GM23338 (cell line): ENCODE measurements at regions not wholly inside any gene's neighbourhood (a gene's known extent, or its start where the extent isn't known, plus 50 kb on each side); places are given as distances from the start of the nearest gene placed in this dataset.
"Not testable (repeated sequence)": the region's sequence is repeated elsewhere in the genome, so short reads cannot be mapped to it uniquely, and the experiment has no call there.

ENCODE experiments used
- CTCF ChIP-seq, 2 experiments: fragments of 200-600 bp in 1 of 2; sonication (generic) in 1 of 2; conservative IDR thresholded peaks; 2 replicates each; pipeline versions ENCODE4 v1.5.1 to v1.6.1; 2016 to 2017; ENCODE audit warnings: antibody characterized with exemption in 2 of 2, low read depth in 2 of 2, mild to moderate bottlenecking in 2 of 2, moderate library complexity in 1 of 2
- EZH2phosphoT487 ChIP-seq: fragments of 200-600 bp; sonication (generic); IDR thresholded peaks from one replicate; pipeline ENCODE4 v1.8.1; 2018; ENCODE audit warnings: antibody characterized with exemption; ENCODE audit not compliant: unreplicated experiment
- JUNB ChIP-seq: IDR thresholded peaks from one replicate; pipeline ENCODE4 v1.6.1; 2016; ENCODE audit warnings: antibody characterized with exemption; ENCODE audit not compliant: unreplicated experiment
- TF ChIP-seq, protein P1 (sequence below): IDR thresholded peaks from one replicate; pipeline ENCODE4 v1.6.1; 2018; ENCODE audit warnings: antibody characterized with exemption; ENCODE audit not compliant: unreplicated experiment

GRCh38 chr16:29137461-29137860, 152.6 kb downstream of the LAT start:
- TF ChIP-seq CTCF (conservative IDR thresholded peaks at IDR 0.05; ENCODE audit: low read depth in 2 of 2); JUNB; EZH2phosphoT487: not testable (repeated sequence)
- TF ChIP-seq, protein P1, sequence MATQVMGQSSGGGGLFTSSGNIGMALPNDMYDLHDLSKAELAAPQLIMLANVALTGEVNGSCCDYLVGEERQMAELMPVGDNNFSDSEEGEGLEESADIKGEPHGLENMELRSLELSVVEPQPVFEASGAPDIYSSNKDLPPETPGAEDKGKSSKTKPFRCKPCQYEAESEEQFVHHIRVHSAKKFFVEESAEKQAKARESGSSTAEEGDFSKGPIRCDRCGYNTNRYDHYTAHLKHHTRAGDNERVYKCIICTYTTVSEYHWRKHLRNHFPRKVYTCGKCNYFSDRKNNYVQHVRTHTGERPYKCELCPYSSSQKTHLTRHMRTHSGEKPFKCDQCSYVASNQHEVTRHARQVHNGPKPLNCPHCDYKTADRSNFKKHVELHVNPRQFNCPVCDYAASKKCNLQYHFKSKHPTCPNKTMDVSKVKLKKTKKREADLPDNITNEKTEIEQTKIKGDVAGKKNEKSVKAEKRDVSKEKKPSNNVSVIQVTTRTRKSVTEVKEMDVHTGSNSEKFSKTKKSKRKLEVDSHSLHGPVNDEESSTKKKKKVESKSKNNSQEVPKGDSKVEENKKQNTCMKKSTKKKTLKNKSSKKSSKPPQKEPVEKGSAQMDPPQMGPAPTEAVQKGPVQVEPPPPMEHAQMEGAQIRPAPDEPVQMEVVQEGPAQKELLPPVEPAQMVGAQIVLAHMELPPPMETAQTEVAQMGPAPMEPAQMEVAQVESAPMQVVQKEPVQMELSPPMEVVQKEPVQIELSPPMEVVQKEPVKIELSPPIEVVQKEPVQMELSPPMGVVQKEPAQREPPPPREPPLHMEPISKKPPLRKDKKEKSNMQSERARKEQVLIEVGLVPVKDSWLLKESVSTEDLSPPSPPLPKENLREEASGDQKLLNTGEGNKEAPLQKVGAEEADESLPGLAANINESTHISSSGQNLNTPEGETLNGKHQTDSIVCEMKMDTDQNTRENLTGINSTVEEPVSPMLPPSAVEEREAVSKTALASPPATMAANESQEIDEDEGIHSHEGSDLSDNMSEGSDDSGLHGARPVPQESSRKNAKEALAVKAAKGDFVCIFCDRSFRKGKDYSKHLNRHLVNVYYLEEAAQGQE: not testable (repeated sequence)
